Left ventricle myocardium inferior (tissue), 1 donor: ENCODE measurements at regions not wholly inside any gene's neighbourhood (a gene's known extent, or its start where the extent isn't known, plus 50 kb on each side); places are given as distances from the start of the nearest gene placed in this dataset.

Source experiments
- DNase-seq: peaks from one replicate; pipeline ENCODE4 v3.0.0-alpha.2; 2020
- H3K27ac ChIP-seq: fragments of 200-600 bp; replicated peaks from 2 replicates; pipeline ENCODE4 v1.8.0; 2021
- H3K27me3 ChIP-seq: fragments of 200-600 bp; 2 replicates; pipeline ENCODE4 v1.8.0; 2021; ENCODE audit warnings: low read depth
- H3K36me3 ChIP-seq: fragments of 200-600 bp; 2 replicates; pipeline ENCODE4 v1.8.0; 2021
- H3K4me1 ChIP-seq: fragments of 200-600 bp; 2 replicates; pipeline ENCODE4 v1.8.0; 2021
- H3K4me3 ChIP-seq: fragments of 200-600 bp; 2 replicates; pipeline ENCODE4 v1.8.0; 2021; ENCODE audit warnings: mild to moderate bottlenecking, moderate library complexity
- H3K9me3 ChIP-seq: fragments of 200-600 bp; replicated peaks from 2 replicates; pipeline ENCODE4 v1.8.0; 2021
- CTCF ChIP-seq: fragments of 200-600 bp; IDR thresholded peaks from 2 replicates; pipeline ENCODE4 v1.8.0; 2021; ENCODE audit warnings: antibody characterized with exemption, mild to moderate bottlenecking, borderline replicate concordance
- intact Hi-C: fragments of 100-400 bp; cut with micrococcal nuclease; formaldehyde crosslinking; loops from one replicate; pipeline ENCODE4 v1.11.0; 2022
- donor health status: DM: no; HTN: yes; CAD: no; lungs with severe emphysema.

- no peak for DNase-seq
- Histone ChIP-seq H3K4me1 (no peaks in the 10 kb centered on the region), H3K27me3 (no peaks in the 10 kb centered on the region), H3K27ac (no peak overlapping the region), H3K9me3 (no peaks in the 10 kb centered on the region), H3K36me3 (no peaks in the 10 kb centered on the region), H3K4me3 (no peak overlapping the region)
- TF ChIP-seq CTCF, result no peak
- intact Hi-C loops, result no loop called here
These were observed 387.4 kb upstream of the ROBO2 start for GRCh38 chr3:76652524-76652923.

- DNase-seq, result no peak
- H3K4me3 ChIP-seq, result no peak overlapping the region
- TF ChIP-seq CTCF, result no peak
- H3K27ac ChIP-seq, result no peak overlapping the region
- H3K9me3 ChIP-seq, result no peaks in the 10 kb centered on the region
- H3K4me1 ChIP-seq, result no peaks in the 10 kb centered on the region
- intact Hi-C loops, result no loop called here
- no peaks in the 10 kb centered on the region for H3K36me3 ChIP-seq
- no peaks in the 10 kb centered on the region for H3K27me3 ChIP-seq
These were observed 386.2 kb upstream of the ROBO2 start for GRCh38 chr3:76653640-76654251.

DNA sequence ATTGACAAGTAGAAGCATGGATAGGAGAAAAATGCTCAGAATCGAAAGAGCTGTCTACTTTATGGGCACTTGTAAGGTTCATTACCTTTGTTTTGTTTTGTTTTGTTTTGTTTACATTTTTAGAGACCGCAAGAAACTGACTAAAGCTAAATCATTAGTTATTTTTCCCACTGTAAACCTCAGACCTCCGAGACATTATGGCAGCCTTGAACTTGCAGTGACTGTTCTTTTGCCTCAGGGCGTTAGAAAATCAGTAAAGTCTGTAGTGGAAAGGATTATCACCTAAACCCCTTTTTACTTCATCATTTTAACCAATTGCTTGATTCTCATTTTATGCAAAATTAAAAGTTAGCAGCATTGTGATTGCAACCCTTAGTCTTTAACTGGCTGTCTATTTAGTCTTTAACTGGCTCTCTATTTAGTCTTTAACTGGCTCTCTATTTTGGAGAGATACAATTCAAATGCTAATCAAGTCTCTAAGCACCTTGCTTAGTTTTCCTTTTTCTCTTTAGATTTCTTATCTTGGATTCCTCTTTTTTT, 383.3 kb upstream of the ROBO2 start:
- no peaks in the 10 kb centered on the region for H3K36me3 ChIP-seq
- H3K4me3 ChIP-seq, result no peak overlapping the region
- H3K27me3 ChIP-seq, result no peaks in the 10 kb centered on the region
- H3K27ac ChIP-seq, result no peak overlapping the region
- DNase-seq, result no peak
- intact Hi-C loops, result no loop called here
- H3K9me3 ChIP-seq, result no peaks in the 10 kb centered on the region
- H3K4me1 ChIP-seq, result no peaks in the 10 kb centered on the region
- no peak for TF ChIP-seq CTCF

DNA sequence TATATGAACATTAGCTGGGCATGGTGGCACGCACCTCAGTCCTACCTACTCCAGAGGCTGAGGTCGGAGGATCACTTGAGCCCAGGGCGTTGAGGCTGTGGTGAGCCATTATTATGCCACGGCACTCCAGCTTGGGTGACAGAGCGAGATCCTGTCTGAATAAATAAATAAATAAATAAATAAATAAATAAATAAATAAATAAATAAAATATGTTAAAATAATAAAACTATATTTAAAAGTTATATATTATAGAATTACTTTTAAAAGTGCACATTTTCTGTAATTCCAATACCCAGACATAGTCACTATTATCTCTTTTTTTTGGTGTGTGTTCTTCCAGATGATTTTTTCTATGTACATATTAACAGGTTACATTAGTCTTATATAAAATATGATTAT, 382.0 kb upstream of the ROBO2 start:
- Histone ChIP-seq H3K4me3 (no peak overlapping the region), H3K27me3 (no peaks in the 10 kb centered on the region), H3K9me3 (no peaks in the 10 kb centered on the region), H3K36me3 (no peaks in the 10 kb centered on the region), H3K4me1 (no peaks in the 10 kb centered on the region), H3K27ac (no peak overlapping the region)
- no peak for TF ChIP-seq CTCF
- no peak for DNase-seq
- intact Hi-C loops, result no loop called here

DNA sequence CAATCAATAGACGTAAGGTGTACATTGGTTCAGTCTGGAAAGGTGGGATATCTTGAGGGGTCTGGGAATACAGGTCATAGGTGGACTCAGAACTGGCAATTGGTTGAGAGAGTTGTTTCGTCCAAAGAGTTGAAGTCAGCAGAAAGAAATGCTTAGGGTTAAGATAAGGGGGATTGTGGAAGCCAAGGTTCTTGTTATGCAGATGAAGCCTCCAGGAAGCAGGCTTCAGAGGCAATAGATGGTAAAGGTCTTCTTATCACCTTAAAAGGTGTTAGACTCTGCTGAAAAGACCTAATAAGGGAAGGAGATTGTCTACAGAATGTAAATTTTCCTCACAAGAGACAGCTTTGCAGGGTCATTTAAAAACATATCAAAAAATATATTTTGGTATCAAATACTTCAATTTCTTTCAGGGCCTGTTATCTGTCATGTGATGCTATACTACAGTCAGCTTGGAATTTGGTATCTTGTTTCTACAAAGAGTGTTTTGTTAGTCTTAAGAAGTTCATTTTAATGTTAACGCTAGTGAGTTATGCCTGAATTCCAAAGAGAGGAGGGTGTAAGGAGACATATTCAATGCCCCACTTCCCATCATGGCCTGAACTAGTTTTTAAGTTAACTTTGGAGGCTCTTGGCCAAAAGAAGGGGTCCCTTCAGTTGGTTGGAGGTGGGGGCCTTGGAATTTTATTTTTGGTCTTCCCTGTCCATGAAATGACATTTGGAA, 378.2 kb upstream of the ROBO2 start:
- no peak overlapping the region for H3K4me3 ChIP-seq
- H3K36me3 ChIP-seq, result no peaks in the 10 kb centered on the region
- no peak for DNase-seq
- no peak overlapping the region for H3K27ac ChIP-seq
- H3K27me3 ChIP-seq, result no peaks in the 10 kb centered on the region
- no peak for TF ChIP-seq CTCF
- H3K4me1 ChIP-seq, result no peaks in the 10 kb centered on the region
- H3K9me3 ChIP-seq, result no peaks in the 10 kb centered on the region
- intact Hi-C loops, result no loop called here
